Stimulated activated CD4-positive, alpha-beta T cell treated with anti-CD3 and anti-CD28 coated beads, Interleukin-2, amount 100 ng/mL, for 24 hours (primary cell): ENCODE measurements at regions not wholly inside any gene's neighbourhood (a gene's known extent, or its start where the extent isn't known, plus 50 kb on each side); places are given as distances from the start of the nearest gene placed in this dataset.

ENCODE experiments used
- DNase-seq, 2 donors: peaks; one replicate each; pipeline ENCODE4 v3.0.0-alpha.2; 2020

GRCh38 chr3:124513610-124513997 is 216.6 kb upstream of the UMPS start:
- DNase-seq: no peak

- DNase-seq: no peak
Measured at GRCh38 chr3:124514683-124515082, 215.6 kb upstream of the UMPS start.

- no peak for DNase-seq
Measured at GRCh38 chr3:124516333-124516732, 213.9 kb upstream of the UMPS start.

- DNase-seq: no peak
Measured at GRCh38 chr3:124517306-124517705, 212.9 kb upstream of the UMPS start.

GRCh38 chr3:124518350-124518749 is 211.9 kb upstream of the UMPS start:
- DNase-seq: no peak

- DNase-seq: no peak
Measured at GRCh38 chr3:124519591-124520194, 210.6 kb upstream of the UMPS start.

GRCh38 chr3:124520970-124521369 is 209.3 kb upstream of the UMPS start:
- no peak for DNase-seq

- DNase-seq: no peak
Measured at GRCh38 chr3:124522082-124522625, 208.1 kb upstream of the UMPS start.

GRCh38 chr3:124526601-124527000 is 203.7 kb upstream of the UMPS start:
- DNase-seq: no peak

- DNase-seq: no peak
Measured at GRCh38 chr3:124529826-124530571, 200.3 kb upstream of the UMPS start.

GRCh38 chr3:124530916-124531315 is 199.3 kb upstream of the UMPS start:
- DNase-seq: no peak

GRCh38 chr3:124532071-124532470 is 198.2 kb upstream of the UMPS start:
- DNase-seq: no peak

- DNase-seq: no peak
Measured at GRCh38 chr3:124535306-124535705, 194.9 kb upstream of the UMPS start.

GRCh38 chr3:124540550-124541211 is 189.6 kb upstream of the UMPS start:
- DNase-seq: no peak

GRCh38 chr3:124542214-124542869 is 187.9 kb upstream of the UMPS start:
- no peak for DNase-seq

- DNase-seq: no peak
Measured at GRCh38 chr3:124545891-124546290, 184.4 kb upstream of the UMPS start.

- DNase-seq: no peak
Measured at GRCh38 chr3:124552224-124552623, 178.0 kb upstream of the UMPS start.

- no peak for DNase-seq
Measured at GRCh38 chr3:124553178-124553577, 177.1 kb upstream of the UMPS start.

- DNase-seq: no peak
Measured at GRCh38 chr3:124556636-124557035, 173.6 kb upstream of the UMPS start.

GRCh38 chr3:124557433-124558232 is 172.6 kb upstream of the UMPS start:
- no peak for DNase-seq

- DNase-seq: no peak
Measured at GRCh38 chr3:124558991-124559845, 171.0 kb upstream of the UMPS start.
